Brain pericyte (primary cell): ENCODE measurements at regions not wholly inside any gene's neighbourhood (a gene's known extent, or its start where the extent isn't known, plus 50 kb on each side); places are given as distances from the start of the nearest gene placed in this dataset.
"Not testable (repeated sequence)": the region's sequence is repeated elsewhere in the genome, so short reads cannot be mapped to it uniquely, and the experiment has no call there.

Experiments used
- DNase-seq: peaks from one replicate; pipeline ENCODE4 v3.0.0-alpha.2; 2012; ENCODE audit warnings: low read depth, low spot score

DNA sequence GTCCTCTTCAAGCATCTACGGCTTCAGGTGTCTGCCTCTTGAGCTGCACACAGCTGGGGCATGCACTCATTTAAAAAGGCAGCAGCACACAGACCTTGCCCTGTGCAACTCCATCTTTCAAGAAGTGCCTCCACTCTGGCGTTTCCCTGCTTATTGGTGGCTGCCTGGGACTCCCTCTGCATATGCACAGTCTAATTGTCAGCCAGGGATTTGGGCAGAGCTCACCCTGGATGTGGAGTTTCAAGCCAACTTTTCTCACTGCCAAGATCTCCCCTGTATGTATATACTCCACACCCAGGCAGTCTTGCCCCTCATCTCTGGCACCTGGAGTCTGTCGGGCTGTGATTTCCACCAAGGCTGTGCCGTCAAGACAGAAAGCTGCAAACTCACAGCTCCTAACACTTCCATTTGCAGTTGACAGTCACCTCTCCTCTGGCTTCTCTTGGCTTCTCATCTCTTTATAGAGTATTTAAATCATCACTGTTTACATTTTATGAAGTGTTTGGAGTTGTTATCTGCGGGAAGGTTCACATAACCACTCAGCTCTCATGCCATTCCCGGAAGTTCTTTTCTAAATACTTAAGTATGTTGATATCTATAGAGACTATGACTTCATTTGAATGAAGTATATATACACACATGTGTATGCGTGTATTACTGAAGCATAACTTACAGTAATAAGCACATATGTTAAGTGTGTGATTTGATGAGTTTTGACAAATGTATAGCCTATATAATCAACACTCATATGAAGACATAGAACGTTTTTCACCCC, 128.2 kb downstream of the NPIPB11 start:
- not testable (repeated sequence) for DNase-seq

DNA sequence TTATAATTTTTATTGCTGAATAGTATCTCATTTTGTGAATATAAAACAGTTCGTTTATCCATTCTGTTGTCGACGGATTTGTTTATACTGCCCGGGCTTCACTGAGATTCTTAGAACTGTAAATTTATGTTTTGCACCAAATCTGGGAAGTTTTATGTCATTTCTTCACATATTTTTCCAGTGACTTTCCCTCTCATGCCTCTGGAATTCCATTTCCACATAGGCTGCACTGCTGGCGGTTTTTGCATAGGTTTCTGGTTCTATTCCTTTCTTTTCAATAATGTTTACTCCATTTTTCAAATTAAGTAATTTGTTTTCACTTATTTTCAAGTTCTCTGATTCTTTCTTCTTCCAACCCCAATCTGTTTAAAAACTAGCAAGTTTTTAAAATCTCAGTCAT, 130.1 kb downstream of the NPIPB11 start:
- not testable (repeated sequence) for DNase-seq

DNA sequence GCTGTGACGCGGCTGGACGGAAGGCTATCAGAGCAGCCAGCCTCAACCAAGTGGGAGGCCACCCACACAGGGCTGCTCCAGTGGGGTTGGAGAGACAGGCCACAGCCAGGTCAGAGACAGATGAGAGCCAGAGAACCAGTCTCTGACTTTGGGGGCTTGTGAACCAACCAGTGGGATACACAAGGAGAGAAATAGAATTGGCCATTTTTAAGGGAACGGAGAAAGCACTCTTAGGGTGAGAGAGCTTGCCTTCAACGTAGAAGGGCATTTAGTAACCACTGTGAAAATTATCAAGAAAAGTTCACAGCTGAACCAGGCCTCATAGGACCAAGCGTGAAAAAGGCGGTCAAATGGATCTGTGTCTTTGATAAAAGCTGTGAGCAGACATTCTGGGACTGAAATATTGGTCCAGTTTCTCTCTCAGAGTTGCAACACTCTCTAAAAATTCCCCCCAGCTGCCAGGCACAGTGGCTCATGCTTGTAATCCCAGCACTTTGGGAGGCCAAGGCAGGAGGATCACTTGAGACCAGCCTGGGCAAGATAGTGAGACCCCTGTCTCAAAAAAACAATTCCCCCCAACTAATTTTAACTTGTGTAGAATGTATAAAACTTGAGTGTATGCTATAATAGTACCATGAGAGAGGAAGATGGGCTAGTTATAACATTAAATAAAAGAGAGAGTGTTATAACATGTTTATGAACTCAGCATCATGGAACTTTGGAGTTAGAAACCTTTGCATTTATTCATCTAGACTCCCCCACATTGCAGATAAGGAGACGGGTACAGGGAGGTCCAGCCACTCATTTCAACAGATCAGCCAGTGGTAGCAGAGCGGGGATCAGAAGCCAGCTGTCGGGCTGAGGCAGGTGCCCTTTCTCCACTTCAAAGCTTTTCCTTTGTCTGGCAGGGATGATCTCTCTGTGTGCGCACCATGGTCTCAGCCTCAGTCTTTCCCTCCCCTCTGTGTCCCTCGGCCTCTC, 132.2 kb downstream of the NPIPB11 start:
- DNase-seq = not testable (repeated sequence)

DNA sequence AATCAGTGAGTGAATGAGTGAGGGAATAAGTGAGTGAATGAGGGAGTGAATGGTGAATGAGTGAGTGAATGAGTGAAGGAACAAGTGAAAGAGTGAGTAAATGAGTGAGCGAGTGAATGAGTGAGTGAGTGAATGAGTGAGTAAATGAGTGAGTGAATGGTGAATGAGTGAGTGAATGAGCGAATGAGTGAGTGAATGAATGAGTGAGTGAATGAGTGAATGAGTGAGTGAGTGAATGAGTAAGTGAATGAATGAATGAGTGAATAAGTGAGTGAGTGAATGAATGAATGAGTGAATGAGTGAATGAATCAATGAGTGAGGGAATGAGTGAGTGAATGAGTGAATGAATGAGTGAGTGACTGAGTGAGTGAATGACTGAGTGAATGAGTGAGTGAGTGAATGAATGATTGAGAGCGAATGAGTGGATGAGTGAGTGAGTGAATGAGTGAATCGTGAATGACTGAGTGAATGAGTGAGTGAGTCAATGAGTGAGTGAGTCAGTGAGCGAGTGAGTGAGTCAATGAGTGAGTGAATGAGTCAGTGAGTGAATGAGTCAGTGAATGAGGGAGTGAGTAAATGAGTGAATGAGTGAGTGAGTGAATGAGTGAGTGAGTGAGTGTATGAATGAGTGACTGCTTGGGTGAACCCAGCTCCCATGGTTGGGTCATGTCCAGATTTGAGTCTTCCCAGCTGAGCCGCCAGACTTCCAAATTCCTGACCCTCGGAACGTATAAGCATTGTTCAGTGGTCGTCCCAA, 133.0 kb downstream of the NPIPB11 start:
- not testable (repeated sequence) for DNase-seq

DNA sequence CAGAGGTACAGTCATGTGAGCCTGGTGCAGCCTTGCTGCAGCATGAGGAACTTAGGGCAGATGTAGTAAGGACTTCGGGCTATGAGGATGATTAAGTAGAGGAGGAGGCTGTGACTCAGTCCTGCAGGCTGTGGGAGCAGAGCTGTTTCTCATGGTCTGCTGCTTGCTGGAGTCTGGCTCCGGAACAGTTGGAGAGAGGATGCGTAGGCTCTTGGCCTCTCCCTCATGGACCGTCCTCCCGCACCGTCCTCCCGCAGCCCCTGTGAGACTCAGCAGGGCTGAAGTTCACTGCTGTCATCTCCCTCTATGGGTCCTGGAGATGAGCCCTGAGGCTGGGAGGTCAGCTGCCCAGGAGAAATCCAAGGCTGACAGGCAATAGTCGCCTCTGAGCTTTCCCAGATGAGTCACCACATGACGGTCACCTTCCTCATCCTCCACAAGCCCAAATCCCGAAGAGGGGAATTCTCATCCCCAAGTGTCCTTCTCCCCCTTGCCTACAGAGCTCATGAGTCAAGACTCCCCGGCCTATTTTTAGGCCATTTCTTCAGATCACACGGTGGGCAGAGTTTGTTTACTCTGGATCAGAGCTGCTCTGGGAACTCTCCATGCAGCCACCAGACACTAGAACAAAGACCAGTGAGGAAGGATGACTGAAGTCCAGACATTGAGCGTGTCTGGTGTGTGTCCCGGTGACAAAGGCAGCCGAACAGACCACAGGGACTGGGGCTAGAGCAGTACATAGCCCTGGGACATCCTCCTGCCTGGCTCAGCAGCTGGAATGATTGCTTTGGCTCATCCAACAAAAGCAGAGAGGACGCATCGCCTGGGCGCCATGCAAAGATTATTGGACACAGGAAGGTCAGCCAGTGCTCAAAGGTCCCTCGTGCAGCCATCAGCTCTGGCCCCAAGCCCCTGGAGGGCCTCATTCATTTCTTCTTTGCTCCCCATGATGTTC, 134.5 kb downstream of the NPIPB11 start:
- peak; percentile 74 for DNase-seq

DNA sequence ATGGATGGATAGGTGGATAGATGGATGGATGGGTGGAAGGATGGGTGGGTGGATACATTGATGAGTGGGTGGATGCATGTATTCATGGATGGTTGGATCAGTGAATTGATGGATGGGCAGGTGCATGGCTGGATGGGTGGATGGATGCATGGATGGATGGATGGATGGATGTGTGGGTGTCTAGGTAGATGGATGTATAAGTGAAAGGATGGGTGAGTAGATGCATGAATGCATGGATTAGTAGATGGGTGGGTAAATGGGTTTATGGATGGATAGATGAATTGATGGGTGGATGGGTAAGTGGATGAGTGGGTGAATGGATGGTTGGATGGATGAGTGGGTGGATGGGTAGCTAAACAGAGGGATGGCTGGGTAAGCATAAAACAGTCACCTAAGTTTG, 135.6 kb downstream of the NPIPB11 start:
- DNase-seq = not testable (repeated sequence)

DNA sequence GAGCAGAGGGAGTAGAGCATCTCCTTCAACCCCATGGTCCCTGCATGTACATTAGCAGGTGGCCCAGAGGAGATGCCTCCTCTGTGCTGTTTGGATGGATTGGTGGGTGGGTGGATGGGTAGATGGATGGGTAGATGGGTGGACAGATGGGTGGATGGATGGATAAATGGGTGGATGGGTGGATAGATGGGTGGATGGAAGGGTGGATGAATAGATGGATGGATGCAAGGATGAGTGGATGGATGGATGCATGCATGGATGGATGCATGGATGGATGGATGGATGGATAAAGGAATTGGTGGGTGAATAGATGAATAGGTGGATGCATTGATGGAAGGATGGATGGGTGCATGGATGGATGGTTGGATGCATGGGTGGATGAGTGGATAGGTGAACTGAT, 136.5 kb downstream of the NPIPB11 start:
- DNase-seq = not testable (repeated sequence)

DNA sequence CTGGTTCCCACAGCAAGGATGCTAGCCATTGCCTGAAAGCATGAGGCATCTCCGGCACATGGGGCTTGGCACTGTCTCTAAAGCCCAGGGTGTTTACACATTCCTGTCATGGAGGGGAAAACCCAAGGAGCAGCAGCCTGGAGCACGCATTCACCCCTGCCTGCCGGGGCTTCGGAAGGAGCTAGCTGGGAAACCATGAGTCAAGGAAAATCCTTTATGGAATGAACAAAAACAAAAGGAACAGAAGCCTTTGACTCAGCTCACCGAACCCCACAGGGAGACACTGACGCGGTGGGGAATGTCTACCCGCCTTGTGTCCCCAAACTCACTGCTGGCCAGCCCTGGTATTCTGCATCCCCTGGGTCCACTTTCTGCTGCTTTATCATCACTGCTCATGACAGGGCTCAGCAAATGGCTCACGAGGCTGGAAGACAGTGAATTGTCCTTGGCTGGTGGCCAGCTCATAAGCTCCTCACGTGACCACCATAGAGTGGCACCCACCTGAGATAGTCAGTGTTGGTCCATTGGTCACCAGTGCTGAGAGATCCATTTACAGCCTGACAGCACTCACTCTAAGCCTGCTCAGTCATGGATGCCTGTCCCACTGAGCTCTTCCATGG, 137.2 kb downstream of the NPIPB11 start:
- DNase-seq = peak; percentile 45

DNA sequence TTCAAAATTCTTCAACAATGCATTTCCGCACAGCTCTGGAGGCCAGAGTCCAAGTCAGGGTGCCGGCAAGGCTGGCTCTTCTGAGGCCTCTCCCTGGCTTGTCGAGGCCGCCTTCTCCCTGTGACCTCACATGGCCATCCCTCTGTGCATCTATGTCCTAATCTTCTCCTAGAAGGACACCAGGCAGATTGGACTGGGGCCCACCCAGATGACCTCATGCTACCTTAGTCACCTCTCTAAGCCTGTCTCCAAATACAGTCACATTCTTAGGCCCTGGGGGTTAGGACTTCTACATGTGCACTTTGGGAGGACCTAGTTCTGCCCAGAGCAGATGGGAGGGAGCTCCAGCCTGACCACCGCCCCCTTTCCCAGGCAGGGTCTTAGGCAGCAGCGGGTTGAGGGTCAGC, 137.7 kb downstream of the NPIPB11 start:
- DNase-seq = not testable (repeated sequence)

DNA sequence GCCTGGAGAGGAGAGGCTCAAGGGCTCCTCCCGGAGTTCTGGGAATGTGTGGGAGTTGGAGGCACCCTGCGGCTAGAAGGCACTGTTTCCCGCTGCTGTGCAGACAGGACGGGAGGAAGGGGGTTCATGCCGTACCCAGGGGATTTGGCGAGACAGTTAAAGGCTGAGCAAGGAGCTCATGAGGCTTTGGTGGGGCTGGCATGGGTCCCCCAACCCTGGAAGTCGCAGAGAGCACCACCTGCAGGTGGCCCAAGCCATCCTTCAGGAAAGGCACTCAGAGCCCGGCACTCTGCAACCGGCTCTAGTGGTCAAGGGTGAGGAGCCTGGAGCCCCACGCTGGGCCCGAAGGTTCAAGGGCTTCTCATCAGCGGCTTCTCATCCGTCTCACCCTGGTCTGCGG, 138.2 kb downstream of the NPIPB11 start:
- DNase-seq = not testable (repeated sequence)

DNA sequence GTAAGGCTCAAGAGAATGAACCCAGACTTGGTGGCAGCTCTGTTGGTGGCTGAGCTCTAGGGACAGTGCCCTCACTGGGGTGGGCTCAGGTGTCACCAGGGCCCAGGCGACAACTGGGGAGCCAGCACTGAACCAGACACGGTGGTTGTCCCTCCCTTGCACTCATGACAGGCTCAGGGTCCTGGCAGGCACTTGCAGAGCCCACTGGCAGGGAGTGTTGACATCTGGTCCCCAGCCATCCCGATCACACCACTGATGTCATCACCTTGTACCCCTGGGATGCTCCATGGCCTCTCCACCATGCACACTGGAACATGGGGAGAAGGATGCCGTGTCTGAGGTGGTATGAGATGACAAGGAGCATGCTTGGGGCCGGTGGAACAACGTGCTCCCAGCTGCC, 138.6 kb downstream of the NPIPB11 start:
- DNase-seq = not testable (repeated sequence)

DNA sequence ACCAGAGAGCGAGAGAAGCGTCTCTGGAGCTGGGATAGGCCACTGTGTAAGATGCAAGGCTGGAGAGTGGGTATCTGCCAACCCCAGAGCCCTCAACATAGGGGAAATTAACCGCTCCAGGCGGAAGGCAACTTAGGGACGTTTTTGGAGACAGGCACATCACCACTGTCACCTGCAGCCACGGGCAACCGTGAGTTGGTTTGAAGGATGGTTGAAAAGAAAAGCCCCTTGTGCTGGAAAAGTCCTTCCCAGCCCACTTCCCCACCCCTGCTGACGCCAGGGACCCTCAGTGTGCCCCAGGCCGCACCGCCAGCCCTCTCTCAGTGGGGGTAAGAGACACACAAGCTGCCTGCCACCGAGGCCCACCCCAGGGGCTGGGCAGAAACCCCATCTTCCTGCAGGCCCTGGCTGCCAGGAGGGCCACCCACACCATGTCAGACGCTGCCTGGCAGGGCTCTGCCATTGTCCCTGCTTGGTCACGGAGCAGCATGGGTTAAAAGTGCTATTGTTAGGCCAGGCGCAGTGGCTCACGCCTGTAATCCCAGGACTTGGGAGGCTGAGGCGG, 139.4 kb downstream of the NPIPB11 start:
- not testable (repeated sequence) for DNase-seq

DNA sequence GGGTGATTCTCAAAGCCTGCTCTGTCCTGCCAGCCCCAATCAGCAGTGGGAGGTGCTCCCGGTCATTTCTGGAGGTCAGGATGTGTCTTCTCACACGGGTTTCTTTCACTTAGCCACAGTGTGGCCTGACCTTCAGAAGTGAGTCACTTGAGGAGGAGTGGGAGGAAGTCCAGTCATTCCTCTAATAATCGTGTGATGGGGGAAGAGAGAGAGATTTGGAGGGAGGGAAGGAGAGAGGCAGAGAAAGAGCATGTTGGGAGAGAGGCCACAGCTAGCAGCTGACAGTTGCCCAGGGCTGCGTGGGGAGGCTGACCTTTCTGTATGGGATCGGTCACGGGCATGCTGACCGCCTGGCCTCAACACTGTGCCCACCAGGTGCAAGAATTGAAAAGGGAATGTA, 139.9 kb downstream of the NPIPB11 start:
- not testable (repeated sequence) for DNase-seq

DNA sequence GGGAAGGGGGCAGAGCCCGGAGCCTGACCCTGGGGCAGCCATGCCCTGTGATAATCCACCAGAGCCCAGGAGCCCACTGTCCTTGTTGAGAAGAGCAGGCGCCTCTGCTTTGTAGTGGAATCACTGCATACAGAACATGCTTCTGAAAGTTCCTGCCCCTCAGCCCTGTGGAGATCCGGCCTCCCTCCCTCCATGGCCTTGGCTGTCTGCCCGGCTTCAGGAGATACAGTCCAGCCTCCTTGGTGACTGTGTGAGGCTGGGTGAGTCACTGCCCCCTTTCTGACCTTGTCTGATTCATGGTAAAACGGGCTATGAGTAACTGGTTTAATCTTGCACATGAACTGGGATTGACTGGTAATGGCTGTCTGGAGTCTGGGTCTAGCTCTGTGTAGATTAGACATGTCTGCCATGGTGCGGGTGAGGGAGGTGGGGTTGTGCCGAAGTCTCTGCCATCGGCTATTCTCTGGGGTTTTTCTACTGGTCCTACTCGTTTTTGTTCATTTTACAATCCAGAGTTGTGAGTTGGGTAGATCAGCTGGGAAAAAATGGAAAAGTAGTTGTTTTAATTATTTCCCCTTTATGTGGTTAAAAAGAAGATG, 141.2 kb downstream of the NPIPB11 start:
- DNase-seq = peak; percentile 90

DNA sequence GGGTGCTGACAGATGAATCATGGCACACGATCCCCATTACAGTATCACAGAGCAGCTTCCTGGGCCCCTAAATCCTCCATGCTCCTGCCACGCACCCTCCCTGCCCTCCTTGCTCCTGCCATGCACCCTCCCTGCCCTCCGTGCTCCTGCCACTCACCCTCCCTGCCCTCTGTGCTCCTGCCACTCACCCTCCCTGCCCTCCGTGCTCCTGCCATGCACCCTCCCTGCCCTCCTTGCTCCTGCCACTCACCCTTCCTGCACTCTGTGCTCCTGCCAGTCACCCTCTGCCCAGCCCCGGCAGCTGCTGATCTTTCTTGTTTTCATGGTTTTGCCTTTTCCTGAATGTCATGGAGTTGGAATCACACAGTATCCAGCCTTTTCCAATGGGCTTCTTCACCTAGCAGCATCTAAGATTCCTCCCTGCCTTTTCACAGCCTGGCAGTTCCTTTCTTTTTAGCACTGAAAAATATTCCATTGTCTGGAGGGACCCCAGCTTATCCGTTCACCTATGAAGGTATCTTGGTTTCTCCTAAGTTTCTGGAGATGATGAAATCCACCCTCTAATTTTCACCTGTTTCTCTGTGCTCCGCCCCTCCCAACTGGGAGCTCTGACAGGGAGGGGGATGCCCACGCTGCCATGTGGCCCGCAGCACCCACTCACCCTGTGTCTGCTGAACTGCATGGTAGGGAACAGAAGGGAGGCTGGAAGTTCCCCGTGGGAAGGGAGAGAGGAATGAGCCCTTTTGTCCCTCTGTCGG, 142.3 kb downstream of the NPIPB11 start:
- DNase-seq = not testable (repeated sequence)

DNA sequence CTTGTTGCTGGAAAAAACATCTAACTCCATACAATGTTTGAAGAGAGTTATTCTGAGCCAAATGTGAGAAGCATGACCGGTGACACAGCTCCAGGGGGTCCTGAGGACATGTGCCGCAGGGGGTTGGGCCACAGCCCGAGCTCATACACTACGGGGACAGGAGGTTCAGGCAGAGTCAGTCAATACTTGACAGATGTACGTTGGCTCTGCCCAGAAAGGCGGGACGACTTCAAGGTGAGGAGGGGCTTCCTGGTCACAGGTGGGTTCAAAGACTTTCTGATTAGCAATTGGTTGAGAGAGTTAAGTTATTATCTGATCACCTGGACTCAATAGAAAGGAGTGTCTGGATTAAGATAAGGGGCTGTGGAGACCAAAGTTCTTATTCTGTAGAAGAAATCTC, 143.8 kb downstream of the NPIPB11 start:
- not testable (repeated sequence) for DNase-seq

DNA sequence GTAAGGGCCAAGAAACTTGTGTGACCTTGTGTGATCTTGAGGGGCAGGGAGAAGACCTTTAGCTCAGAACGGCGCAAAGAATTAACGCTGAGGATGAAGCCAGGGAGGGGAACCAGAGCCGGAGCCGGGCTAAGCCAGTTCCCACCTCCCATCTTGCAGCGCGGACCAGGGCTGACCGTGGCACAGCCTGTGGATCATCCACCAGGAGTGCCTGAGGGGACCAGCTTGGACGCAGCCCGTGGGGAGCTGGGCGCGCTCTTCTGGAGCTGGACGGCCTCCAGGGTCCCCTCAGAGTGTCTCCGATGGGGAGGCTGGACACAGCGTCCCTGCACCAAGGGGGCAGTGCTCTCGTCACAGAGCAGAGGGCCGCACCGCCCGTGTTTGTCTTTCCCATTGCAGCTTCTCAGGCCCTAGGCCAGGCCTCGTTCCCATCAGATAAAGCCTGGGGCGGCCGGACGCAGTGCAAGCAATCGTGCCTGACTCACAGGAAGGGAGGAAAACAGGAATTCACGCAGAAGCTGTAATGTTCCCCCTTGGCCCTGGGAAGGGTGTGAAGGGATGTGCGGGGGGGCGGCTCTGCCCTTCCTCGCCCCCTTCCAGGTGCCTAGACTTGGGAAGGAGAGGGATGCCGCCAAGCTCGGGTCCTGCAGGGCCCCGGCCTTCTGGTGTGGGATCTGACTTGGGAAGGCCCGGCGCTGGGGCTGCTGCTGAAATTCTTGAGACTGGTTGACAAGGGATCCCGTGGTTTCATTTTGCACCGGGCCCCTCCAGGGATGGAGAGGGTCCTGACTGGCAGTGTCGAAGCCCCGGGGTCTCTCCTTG, 144.9 kb downstream of the NPIPB11 start:
- not testable (repeated sequence) for DNase-seq
